ENCODE measurements at regions not wholly inside any gene's neighbourhood (a gene's known extent, or its start where the extent isn't known, plus 50 kb on each side); places are given as distances from the start of the nearest gene placed in this dataset.
"Not testable (repeated sequence)": the region's sequence is repeated elsewhere in the genome, so short reads cannot be mapped to it uniquely, and the experiment has no call there.

- DNase-seq (ENCODE audit: low read depth in 1 of 2, low spot score in 1 of 2), result no peak
These were observed 274.4 kb upstream of the SLC14A2 start for GRCh38 chr18:45340884-45341283.

- DNase-seq (ENCODE audit: low read depth in 1 of 2, low spot score in 1 of 2), result no peak
These were observed 273.8 kb upstream of the SLC14A2 start for GRCh38 chr18:45341454-45341853.

- DNase-seq (ENCODE audit: low read depth in 1 of 2, low spot score in 1 of 2), result no peak
These were observed 273.1 kb upstream of the SLC14A2 start for GRCh38 chr18:45342166-45342565.

- no peak for DNase-seq (ENCODE audit: low read depth in 1 of 2, low spot score in 1 of 2)
These were observed 272.6 kb upstream of the SLC14A2 start for GRCh38 chr18:45342653-45343052.

- DNase-seq (ENCODE audit: low read depth in 1 of 2, low spot score in 1 of 2), result no peak
These were observed 271.9 kb upstream of the SLC14A2 start for GRCh38 chr18:45343365-45343764.

- not testable (repeated sequence) for DNase-seq (ENCODE audit: low read depth in 1 of 2, low spot score in 1 of 2)
These were observed 270.6 kb upstream of the SLC14A2 start for GRCh38 chr18:45344680-45345079.

- no peak for DNase-seq (ENCODE audit: low read depth in 1 of 2, low spot score in 1 of 2)
These were observed 266.3 kb upstream of the SLC14A2 start for GRCh38 chr18:45349019-45349418.

- DNase-seq (ENCODE audit: low read depth in 1 of 2, low spot score in 1 of 2), result no peak
These were observed 265.8 kb upstream of the SLC14A2 start for GRCh38 chr18:45349467-45349866.

GRCh38 chr18:45350404-45351156 lies 264.7 kb upstream of the SLC14A2 start:
- no peak for DNase-seq (ENCODE audit: low read depth in 1 of 2, low spot score in 1 of 2)

GRCh38 chr18:45352874-45353273 lies 262.4 kb upstream of the SLC14A2 start:
- DNase-seq (ENCODE audit: low read depth in 1 of 2, low spot score in 1 of 2), result no peak

GRCh38 chr18:45353530-45353929 lies 261.7 kb upstream of the SLC14A2 start:
- DNase-seq (ENCODE audit: low read depth in 1 of 2, low spot score in 1 of 2), result no peak

GRCh38 chr18:45355944-45356520 lies 259.2 kb upstream of the SLC14A2 start:
- no peak for DNase-seq (ENCODE audit: low read depth in 1 of 2, low spot score in 1 of 2)

GRCh38 chr18:45357686-45358470 lies 257.4 kb upstream of the SLC14A2 start:
- DNase-seq (ENCODE audit: low read depth in 1 of 2, low spot score in 1 of 2), result no peak

- no peak for DNase-seq (ENCODE audit: low read depth in 1 of 2, low spot score in 1 of 2)
These were observed 255.8 kb upstream of the SLC14A2 start for GRCh38 chr18:45359275-45360009.

- DNase-seq (ENCODE audit: low read depth in 1 of 2, low spot score in 1 of 2), result no peak
These were observed 254.0 kb upstream of the SLC14A2 start for GRCh38 chr18:45361125-45361851.

GRCh38 chr18:45363196-45363595 lies 252.1 kb upstream of the SLC14A2 start:
- no peak for DNase-seq (ENCODE audit: low read depth in 1 of 2, low spot score in 1 of 2)

- no peak for DNase-seq (ENCODE audit: low read depth in 1 of 2, low spot score in 1 of 2)
These were observed 249.4 kb upstream of the SLC14A2 start for GRCh38 chr18:45365835-45366234.

- DNase-seq (ENCODE audit: low read depth in 1 of 2, low spot score in 1 of 2), result no peak
These were observed 244.8 kb upstream of the SLC14A2 start for GRCh38 chr18:45370255-45371010.

GRCh38 chr18:45373286-45373880 lies 241.9 kb upstream of the SLC14A2 start:
- no peak for DNase-seq (ENCODE audit: low read depth in 1 of 2, low spot score in 1 of 2)

- DNase-seq (ENCODE audit: low read depth in 1 of 2, low spot score in 1 of 2), result no peak
These were observed 241.0 kb upstream of the SLC14A2 start for GRCh38 chr18:45374236-45374635.

All from stimulated activated CD4-positive, alpha-beta T cell treated with anti-CD3 and anti-CD28 coated beads, Interleukin-15, amount 100 ng/mL, for 1 hour (primary cell).